ENCODE measurements at regions not wholly inside any gene's neighbourhood (a gene's known extent, or its start where the extent isn't known, plus 50 kb on each side); places are given as distances from the start of the nearest gene placed in this dataset.

GRCh38 chr14:26187996-26188620, 409.7 kb downstream of the NOVA1 start:
- no peaks in the 10 kb centered on the region for H3K79me2 ChIP-seq (ENCODE audit: insufficient read depth, low read length)
- DNase-seq (ENCODE audit: insufficient read length, low spot score, missing footprints): no peak
- no peaks in the 10 kb centered on the region for H3K9me3 ChIP-seq (ENCODE audit: low read depth, low read length)
- H3K36me3 ChIP-seq (ENCODE audit: insufficient read depth, low read length): no peaks in the 10 kb centered on the region
- H3K4me1 ChIP-seq (ENCODE audit: insufficient read depth, low read length): no peaks in the 10 kb centered on the region
- TF ChIP-seq CTCF (IDR thresholded peaks at IDR 0.05; ENCODE audit: extremely low read depth, low read depth, low read length): no peak
- no peak overlapping the region for H3K4me2 ChIP-seq (ENCODE audit: insufficient read depth, low read length)
- no peak overlapping the region for H2AFZ ChIP-seq (ENCODE audit: low read length)
- no peaks in the 10 kb centered on the region for H4K20me1 ChIP-seq (ENCODE audit: insufficient read depth, low read length)
- H3K4me3 ChIP-seq (ENCODE audit: insufficient read depth, low read length): no peak overlapping the region
- H3K27me3 ChIP-seq (ENCODE audit: insufficient read depth, low read length): no peaks in the 10 kb centered on the region
- H3K27ac ChIP-seq (ENCODE audit: low read depth, low read length): no peak overlapping the region

- Histone ChIP-seq H2AFZ (ENCODE audit: low read length) (no peak overlapping the region), H4K20me1 (ENCODE audit: insufficient read depth, low read length) (no peaks in the 10 kb centered on the region), H3K4me3 (ENCODE audit: insufficient read depth, low read length) (no peak overlapping the region), H3K4me2 (ENCODE audit: insufficient read depth, low read length) (no peak overlapping the region), H3K9me3 (ENCODE audit: low read depth, low read length) (no peaks in the 10 kb centered on the region), H3K4me1 (ENCODE audit: insufficient read depth, low read length) (no peaks in the 10 kb centered on the region), H3K27ac (ENCODE audit: low read depth, low read length) (no peak overlapping the region), H3K27me3 (ENCODE audit: insufficient read depth, low read length) (no peaks in the 10 kb centered on the region), H3K36me3 (ENCODE audit: insufficient read depth, low read length) (no peaks in the 10 kb centered on the region), H3K79me2 (ENCODE audit: insufficient read depth, low read length) (no peaks in the 10 kb centered on the region)
- DNase-seq (ENCODE audit: insufficient read length, low spot score, missing footprints): no peak
- TF ChIP-seq CTCF (IDR thresholded peaks at IDR 0.05; ENCODE audit: extremely low read depth, low read depth, low read length): no peak
Observed at GRCh38 chr14:26180221-26180620, 417.6 kb downstream of the NOVA1 start.

GRCh38 chr14:26175658-26176057, 422.2 kb downstream of the NOVA1 start:
- Histone ChIP-seq H3K27ac (ENCODE audit: low read depth, low read length) (no peak overlapping the region), H3K4me3 (ENCODE audit: insufficient read depth, low read length) (no peak overlapping the region), H3K27me3 (ENCODE audit: insufficient read depth, low read length) (no peaks in the 10 kb centered on the region), H3K4me2 (ENCODE audit: insufficient read depth, low read length) (no peak overlapping the region), H3K36me3 (ENCODE audit: insufficient read depth, low read length) (no peaks in the 10 kb centered on the region), H4K20me1 (ENCODE audit: insufficient read depth, low read length) (no peaks in the 10 kb centered on the region), H3K4me1 (ENCODE audit: insufficient read depth, low read length) (no peaks in the 10 kb centered on the region), H3K79me2 (ENCODE audit: insufficient read depth, low read length) (no peaks in the 10 kb centered on the region), H2AFZ (ENCODE audit: low read length) (no peak overlapping the region), H3K9me3 (ENCODE audit: low read depth, low read length) (no peaks in the 10 kb centered on the region)
- TF ChIP-seq CTCF (IDR thresholded peaks at IDR 0.05; ENCODE audit: extremely low read depth, low read depth, low read length): no peak
- no peak for DNase-seq (ENCODE audit: insufficient read length, low spot score, missing footprints)

- Histone ChIP-seq H4K20me1 (ENCODE audit: insufficient read depth, low read length) (no peaks in the 10 kb centered on the region), H3K4me1 (ENCODE audit: insufficient read depth, low read length) (no peaks in the 10 kb centered on the region), H3K36me3 (ENCODE audit: insufficient read depth, low read length) (no peaks in the 10 kb centered on the region), H3K9me3 (ENCODE audit: low read depth, low read length) (peaks cover 1% of the 10 kb centered on the region), H3K4me2 (ENCODE audit: insufficient read depth, low read length) (no peak overlapping the region), H3K27me3 (ENCODE audit: insufficient read depth, low read length) (no peaks in the 10 kb centered on the region), H2AFZ (ENCODE audit: low read length) (no peak overlapping the region), H3K4me3 (ENCODE audit: insufficient read depth, low read length) (no peak overlapping the region), H3K79me2 (ENCODE audit: insufficient read depth, low read length) (no peaks in the 10 kb centered on the region), H3K27ac (ENCODE audit: low read depth, low read length) (no peak overlapping the region)
- DNase-seq (ENCODE audit: insufficient read length, low spot score, missing footprints): no peak
- no peak for TF ChIP-seq CTCF (IDR thresholded peaks at IDR 0.05; ENCODE audit: extremely low read depth, low read depth, low read length)
Observed at GRCh38 chr14:26174395-26174794, 423.4 kb downstream of the NOVA1 start.
